GM18511 (cell line): ENCODE measurements at regions not wholly inside any gene's neighbourhood (a gene's known extent, or its start where the extent isn't known, plus 50 kb on each side); places are given as distances from the start of the nearest gene placed in this dataset.
A peak's percentile ranks its signal among the peaks of the same experiment; 100 is the strongest.

Experiments used
- ATAC-seq: cut with Tn5 transposase; IDR thresholded peaks from one replicate; pipeline ENCODE4 v1.9.1; 2021; ENCODE audit warnings: mild to moderate bottlenecking, moderate library complexity; ENCODE audit not compliant: unreplicated experiment

DNA sequence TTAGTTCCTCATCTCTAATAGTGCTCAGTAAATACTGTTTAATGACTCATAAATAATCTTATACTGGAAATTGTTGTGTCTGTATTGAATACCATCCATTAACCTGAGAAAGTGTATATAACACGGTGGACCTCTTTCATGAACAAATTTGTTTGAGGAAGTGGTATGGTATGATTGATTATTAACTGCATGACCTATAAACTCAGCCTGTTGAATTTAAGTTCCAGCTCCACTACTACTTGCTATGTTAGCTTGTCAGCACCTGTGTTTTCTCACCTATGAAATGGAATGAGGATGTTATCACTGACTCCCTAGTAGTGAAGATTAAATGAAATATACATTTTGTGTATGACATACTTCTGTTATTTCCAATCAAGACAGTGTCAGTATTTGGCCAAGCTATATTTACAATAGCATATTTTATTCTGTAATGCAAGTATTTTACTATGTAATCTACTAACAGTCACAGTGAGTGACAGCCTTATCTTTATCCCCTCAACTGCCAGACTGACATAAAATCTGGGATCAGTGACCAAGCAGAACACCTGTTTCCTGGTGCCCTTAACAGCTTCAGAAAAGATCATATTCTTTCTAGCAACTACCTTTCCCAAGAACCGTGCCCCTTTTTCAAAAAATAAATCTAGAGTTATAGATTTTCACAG lies 77.3 kb upstream of the ITGA1 start:
- ATAC-seq, result peak; percentile 72

DNA sequence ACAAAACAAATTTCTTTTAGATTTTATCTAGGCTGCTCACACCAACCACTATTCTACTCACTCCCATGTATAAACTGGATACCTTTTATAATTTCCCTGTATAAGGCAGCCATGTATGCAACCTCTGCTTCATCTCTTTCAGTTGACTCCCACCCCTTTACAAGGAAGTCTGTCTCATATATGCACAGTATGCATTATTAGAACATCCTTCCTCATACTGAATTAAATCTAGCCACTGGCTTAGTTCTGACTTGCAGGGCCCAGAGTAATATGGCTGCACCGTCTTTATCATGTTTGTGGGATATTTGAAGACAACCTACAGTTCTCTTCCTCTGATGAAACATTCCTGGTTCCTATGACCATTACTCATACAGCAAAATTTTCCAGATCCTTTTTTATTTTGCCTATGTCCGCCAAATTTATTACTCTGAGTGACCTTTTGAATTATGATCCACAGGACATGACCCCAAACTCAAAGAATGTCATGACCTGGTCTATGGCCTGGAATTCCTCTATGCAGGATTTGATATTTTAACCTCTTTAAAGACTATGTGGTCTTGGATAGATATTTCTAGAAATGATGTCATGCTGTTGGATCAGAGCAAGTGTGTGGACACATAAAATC lies 76.6 kb upstream of the ITGA1 start:
- no peak for ATAC-seq

DNA sequence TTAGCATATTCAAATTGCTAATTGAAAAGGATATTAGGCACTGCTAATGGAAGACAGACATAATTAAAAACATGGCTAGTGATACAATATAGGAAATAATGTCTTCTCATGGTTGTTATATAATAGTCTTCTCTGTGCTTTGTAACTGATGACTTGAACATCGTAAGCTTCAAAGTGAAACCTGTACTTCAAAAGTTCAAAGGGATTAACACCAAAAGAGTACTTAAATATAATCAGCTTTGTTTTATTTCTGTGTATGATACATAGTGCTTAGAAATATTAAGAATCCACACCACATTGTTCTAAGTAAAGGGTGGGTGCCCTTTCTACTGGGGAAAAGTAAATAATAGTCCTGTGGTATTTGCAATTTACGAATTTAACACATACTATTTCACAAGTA lies 75.4 kb upstream of the ITGA1 start:
- no peak for ATAC-seq

DNA sequence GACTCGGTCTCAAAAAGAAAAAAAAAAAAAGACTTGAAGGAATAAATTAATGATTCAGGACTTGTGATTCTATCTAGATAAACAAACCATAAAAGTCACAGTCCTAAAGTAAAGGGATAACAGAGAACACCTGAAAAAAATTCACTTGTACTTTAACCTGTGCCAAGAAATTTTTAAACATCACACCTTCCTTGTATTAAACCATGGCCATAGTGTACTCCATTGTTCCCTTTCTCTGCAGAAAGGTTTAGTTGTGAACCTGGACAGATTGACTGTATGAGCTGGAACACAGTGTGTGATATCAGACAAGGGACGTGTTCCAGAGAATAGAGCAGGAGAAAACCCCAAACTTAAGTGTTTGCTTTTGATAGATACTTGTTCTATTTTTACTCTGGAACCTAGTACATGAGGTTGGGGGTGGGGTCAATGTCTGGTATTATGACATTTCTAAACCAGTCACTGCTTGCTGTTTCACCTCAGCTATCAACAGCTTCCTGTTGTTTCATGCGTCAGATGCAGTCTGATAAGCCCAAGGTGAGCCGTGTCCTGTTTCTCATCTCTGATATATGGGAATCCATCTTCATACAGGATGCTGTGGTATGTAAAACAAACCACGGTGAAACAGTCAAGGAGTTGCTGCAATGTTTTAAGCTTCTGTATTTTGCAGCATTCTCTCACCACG lies 62.5 kb upstream of the ITGA1 start:
- ATAC-seq, result peak; percentile 92

DNA sequence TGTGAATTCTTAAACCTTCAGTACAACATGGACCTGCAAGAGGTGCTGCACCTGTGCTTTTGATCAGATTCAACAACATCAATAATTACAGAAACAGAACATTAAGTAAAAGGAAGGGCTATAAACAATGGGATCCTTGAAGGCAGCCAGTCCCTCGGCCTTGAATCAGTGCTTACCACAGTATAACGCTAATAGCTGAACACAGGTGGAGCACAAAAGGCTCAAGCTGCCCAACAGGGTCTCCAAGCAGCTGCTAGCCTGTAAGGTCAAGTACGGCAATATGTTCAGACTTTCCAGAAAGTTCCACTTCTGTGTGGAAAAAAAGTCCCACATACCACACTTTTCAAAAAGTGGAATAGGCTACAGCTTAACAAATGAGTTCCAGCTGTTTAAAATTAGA lies 61.9 kb upstream of the ITGA1 start:
- ATAC-seq, result peak; percentile 26

DNA sequence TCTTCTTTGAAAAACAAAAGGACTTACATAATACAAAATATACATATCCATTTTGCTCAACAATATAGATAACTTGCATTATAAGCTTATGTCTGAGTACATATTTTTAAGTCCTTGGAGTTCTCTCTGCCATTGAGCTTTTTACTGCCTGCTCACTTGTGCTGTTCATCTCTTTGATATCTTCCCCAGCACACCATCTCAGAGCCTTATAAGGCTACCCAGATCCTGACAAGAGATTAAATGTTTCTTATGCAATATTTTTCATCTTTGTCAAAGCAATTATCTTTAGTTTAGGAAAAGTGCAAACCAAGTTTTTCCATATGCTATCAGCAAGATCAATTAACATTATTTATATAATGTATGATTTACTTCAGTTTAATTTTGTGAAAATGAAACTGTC lies 60.7 kb upstream of the ITGA1 start:
- no peak for ATAC-seq

DNA sequence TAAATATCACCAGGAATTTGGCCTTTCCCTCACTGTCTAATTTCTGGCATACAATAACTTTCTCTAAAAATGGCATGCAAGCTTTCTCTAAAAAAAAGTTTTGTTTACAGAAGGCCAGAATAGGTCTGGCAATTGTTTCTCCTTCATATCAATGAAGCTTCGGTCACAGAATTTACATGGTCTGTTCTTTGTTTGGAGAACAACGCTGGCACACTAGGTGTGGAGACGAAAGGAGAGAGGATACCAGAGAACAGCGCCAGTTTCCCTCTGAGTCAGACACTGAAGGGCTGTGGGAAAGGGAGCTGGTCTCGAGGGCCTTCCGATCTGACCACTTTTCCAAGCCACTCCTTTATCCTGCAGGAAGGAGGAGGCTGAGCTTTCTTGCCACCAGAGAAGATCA lies 60.1 kb upstream of the ITGA1 start:
- no peak for ATAC-seq

DNA sequence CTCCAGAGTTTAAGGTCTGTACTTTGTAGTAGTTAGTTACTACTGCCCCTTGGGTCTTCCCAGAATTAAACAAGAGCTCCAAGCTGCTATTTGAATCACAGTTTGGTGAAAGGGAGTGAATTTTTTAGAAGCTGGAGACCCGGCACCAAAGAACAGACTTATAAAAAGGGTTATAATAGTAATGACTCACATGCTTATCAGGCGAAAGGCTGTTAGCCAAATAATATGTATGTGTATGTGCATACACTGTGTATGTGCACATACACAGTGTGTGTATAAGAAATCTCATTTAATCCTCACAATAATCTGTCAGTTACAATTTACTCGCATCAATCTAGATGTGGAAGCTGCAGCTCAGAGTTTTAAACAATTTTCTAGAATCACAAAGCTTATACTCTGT lies 59.5 kb upstream of the ITGA1 start:
- no peak for ATAC-seq

DNA sequence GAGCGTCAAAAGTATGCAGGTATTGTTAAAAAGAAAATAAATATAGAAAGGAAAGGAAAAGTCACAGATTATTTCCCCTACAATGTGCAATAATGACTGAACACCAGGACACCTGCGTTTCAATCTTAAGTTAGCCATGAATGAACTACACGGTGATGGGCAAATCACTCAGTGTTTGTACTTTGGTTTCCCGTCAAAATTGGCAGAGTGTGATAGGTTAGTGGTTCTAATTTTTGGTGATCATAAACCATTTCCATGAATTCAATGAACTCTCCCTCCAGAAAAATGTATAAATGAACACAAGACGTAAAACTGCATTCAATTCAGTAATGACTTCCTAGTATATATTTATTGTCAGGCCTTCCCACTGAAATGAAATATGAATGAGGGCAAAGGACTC lies 59.0 kb upstream of the ITGA1 start:
- no peak for ATAC-seq

DNA sequence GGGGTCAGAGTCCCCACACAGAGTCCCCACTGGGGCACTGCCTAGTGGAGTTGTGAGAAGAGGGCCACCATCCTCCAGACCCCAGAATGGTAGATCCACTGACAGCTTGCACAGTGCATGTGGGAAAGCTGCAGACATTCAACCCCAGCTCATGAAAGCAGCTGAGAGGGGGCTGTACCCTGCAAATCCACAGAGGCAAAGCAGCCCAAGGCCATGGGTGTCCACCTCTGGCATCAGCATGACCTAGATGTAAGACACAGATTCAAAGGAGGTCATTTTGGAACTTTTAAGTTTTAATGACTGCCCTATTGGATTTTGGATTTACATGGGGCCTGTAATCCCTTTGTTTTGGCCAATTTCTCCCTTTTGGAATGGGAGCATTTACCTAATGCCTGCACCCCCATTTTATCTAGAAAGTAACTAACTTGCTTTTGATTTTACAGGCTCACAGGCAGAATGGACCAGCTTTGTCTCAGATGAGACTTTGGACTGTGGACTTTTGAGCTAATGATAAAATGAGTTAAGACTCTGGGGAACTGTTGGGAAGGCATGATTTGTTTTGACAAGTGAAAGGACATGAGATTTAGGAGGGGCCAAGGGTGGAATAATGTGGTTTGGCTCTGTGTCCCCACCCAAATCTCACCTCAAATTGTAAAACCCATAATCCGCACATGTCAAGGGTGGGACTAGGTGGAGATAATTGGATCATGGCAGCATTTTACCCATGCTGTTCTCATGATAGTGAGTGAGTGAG lies 56.3 kb upstream of the ITGA1 start:
- no peak for ATAC-seq

DNA sequence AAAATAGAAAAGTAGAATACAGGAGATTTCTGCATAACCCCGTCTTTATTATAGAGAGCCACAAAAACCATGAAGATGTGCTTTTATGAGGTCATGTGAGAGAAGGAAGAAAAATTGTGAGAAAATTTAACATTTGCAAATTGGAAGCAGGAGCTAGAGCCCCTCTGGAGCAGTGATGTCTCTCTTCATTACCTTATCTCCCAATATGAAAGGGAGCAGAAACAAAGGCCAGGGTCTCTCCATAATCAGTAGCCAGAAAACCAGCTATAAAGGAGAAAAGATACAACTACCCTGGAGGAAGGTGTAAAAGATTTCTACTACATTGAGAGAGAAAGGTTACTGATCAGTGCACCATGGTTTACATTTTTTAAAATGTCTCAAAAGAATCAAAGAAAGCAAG lies 53.2 kb upstream of the ITGA1 start:
- ATAC-seq, result no peak

DNA sequence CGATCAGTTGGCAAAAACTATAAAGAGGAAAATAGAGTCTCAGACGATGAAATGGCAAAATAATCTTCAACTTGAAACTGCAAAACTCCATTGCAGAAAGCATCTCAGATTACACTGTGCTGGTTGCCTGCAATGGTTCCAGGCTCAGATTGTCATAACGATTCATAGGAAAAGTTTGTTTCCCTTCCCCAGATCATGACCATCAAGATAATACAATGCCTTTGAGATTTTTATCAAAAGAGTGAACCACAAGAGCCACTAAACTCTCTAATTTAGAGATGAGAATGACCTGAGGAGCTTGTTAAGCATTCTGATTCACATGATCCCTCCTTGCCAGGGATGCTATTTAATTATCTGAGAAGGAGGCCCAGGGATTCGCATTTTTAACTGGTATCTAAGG lies 52.6 kb upstream of the ITGA1 start:
- no peak for ATAC-seq
